ENCODE measurements at regions not wholly inside any gene's neighbourhood (a gene's known extent, or its start where the extent isn't known, plus 50 kb on each side); places are given as distances from the start of the nearest gene placed in this dataset.
"Not testable (repeated sequence)": the region's sequence is repeated elsewhere in the genome, so short reads cannot be mapped to it uniquely, and the experiment has no call there.

GRCh38 chr4:45207864-45208331, 481.5 kb upstream of the GNPDA2 start:
- not testable (repeated sequence) for TF ChIP-seq CTCF, POLR2A (IDR thresholded peaks at IDR 0.05)
